GM23338 (cell line): ENCODE measurements at regions not wholly inside any gene's neighbourhood (a gene's known extent, or its start where the extent isn't known, plus 50 kb on each side); places are given as distances from the start of the nearest gene placed in this dataset.

Experiments used
- ATAC-seq: fragments of 200-7000 bp; cut with Tn5 transposase; 3 replicates; pipeline ENCODE4 v1.9.1; 2020
- DNase-seq: peaks from one replicate; pipeline ENCODE4 v3.0.0-alpha.2; 2015; ENCODE audit warnings: low spot score
- H2AFZ ChIP-seq: fragments of 200-600 bp; sonication (generic); 2 replicates; pipeline ENCODE4 v1.8.0; 2016; ENCODE audit warnings: antibody characterized with exemption, mild to moderate bottlenecking, moderate library complexity
- H3F3A ChIP-seq: fragments of 200-600 bp; sonication (generic); replicated peaks from 2 replicates; pipeline ENCODE4 v1.8.0; 2017; ENCODE audit warnings: antibody characterized with exemption, mixed run types, low read depth
- H3K27ac ChIP-seq: fragments of 200-600 bp; sonication (generic); 2 replicates; pipeline ENCODE4 v1.6.1; 2016; ENCODE audit warnings: low read depth
- H3K27me3 ChIP-seq: fragments of 200-600 bp; sonication (generic); 2 replicates; pipeline ENCODE4 v1.8.0; 2016; ENCODE audit warnings: mild to moderate bottlenecking, mixed run types, moderate library complexity; ENCODE audit not compliant: insufficient read depth
- H3K36me3 ChIP-seq: fragments of 200-600 bp; sonication (generic); 2 replicates; pipeline ENCODE4 v1.8.0; 2016; ENCODE audit warnings: mild to moderate bottlenecking; ENCODE audit not compliant: insufficient read depth
- H3K4me1 ChIP-seq: fragments of 200-600 bp; sonication (generic); 2 replicates; pipeline ENCODE4 v1.8.0; 2016; ENCODE audit warnings: mild to moderate bottlenecking, moderate library complexity; ENCODE audit not compliant: insufficient read depth
- H3K4me2 ChIP-seq: fragments of 200-600 bp; sonication (generic); 2 replicates; pipeline ENCODE4 v1.7.1; 2017; ENCODE audit warnings: mixed run types
- H3K4me3 ChIP-seq: fragments of 200-600 bp; sonication (generic); 2 replicates; pipeline ENCODE4 v1.6.1; 2016; ENCODE audit warnings: mixed run types
- H3K79me2 ChIP-seq: fragments of 200-600 bp; sonication (generic); replicated peaks from 2 replicates; pipeline ENCODE4 v1.8.0; 2017; ENCODE audit warnings: mild to moderate bottlenecking; ENCODE audit not compliant: insufficient read depth
- H3K9me2 ChIP-seq: fragments of 200-600 bp; sonication (generic); 2 replicates; pipeline ENCODE4 v1.8.0; 2017; ENCODE audit not compliant: insufficient read depth
- H4K20me1 ChIP-seq: fragments of 200-600 bp; sonication (generic); replicated peaks from 2 replicates; pipeline ENCODE4 v1.8.0; 2017; ENCODE audit warnings: mild to moderate bottlenecking; ENCODE audit not compliant: insufficient read depth
- H3K27ac Mint-ChIP-seq: 2 replicates; pipeline ENCODE4 v1.8.0; 2020; ENCODE audit warnings: inconsistent platforms, mild to moderate bottlenecking, moderate library complexity, mixed read lengths
- H3K27me3 Mint-ChIP-seq: 3 replicates; pipeline ENCODE4 v1.8.0; 2022; ENCODE audit warnings: low read depth, mild to moderate bottlenecking, moderate library complexity, mixed read lengths, inconsistent platforms; ENCODE audit not compliant: insufficient read depth, poor library complexity
- H3K36me3 Mint-ChIP-seq: 3 replicates; pipeline ENCODE4 v1.8.0; 2021; ENCODE audit warnings: low read depth, mild to moderate bottlenecking, inconsistent platforms, moderate library complexity, mixed read lengths
- H3K4me1 Mint-ChIP-seq: 3 replicates; pipeline ENCODE4 v1.8.0; 2020; ENCODE audit warnings: mild to moderate bottlenecking, inconsistent platforms, mixed read lengths
- H3K4me3 Mint-ChIP-seq: 3 replicates; pipeline ENCODE4 v1.8.0; 2021; ENCODE audit warnings: moderate library complexity, mild to moderate bottlenecking, inconsistent platforms, mixed read lengths
- H3K9me3 Mint-ChIP-seq: 3 replicates; pipeline ENCODE4 v1.8.0; 2020; ENCODE audit warnings: moderate library complexity, mild to moderate bottlenecking, inconsistent platforms, mixed read lengths
- CREB1 ChIP-seq: fragments of 250-450 bp; sonication (Bioruptor Pico); IDR thresholded peaks from 2 replicates; pipeline ENCODE4 v1.5.0; 2020; ENCODE audit warnings: low read depth, mild to moderate bottlenecking, moderate library complexity
- CTCF ChIP-seq, 2 experiments: fragments of 200-600 bp in 1 of 2; sonication (generic) in 1 of 2; conservative IDR thresholded peaks; 2 replicates each; pipeline versions ENCODE4 v1.5.1 to v1.6.1; 2016 to 2017; ENCODE audit warnings: antibody characterized with exemption in 2 of 2, low read depth in 2 of 2, mild to moderate bottlenecking in 2 of 2, moderate library complexity in 1 of 2
- EZH2 ChIP-seq: fragments of 200-600 bp; sonication (generic); IDR thresholded peaks from one replicate; pipeline ENCODE4 v1.8.0; 2017; ENCODE audit warnings: antibody characterized with exemption, mild to moderate bottlenecking, low read depth; ENCODE audit not compliant: unreplicated experiment
- EZH2phosphoT487 ChIP-seq: fragments of 200-600 bp; sonication (generic); IDR thresholded peaks from one replicate; pipeline ENCODE4 v1.8.1; 2018; ENCODE audit warnings: antibody characterized with exemption; ENCODE audit not compliant: unreplicated experiment
- JUNB ChIP-seq: IDR thresholded peaks from one replicate; pipeline ENCODE4 v1.6.1; 2016; ENCODE audit warnings: antibody characterized with exemption; ENCODE audit not compliant: unreplicated experiment
- NANOG ChIP-seq: IDR thresholded peaks from 2 replicates; pipeline ENCODE4 v1.6.1; 2016; ENCODE audit warnings: antibody characterized with exemption, borderline replicate concordance
- POLR2AphosphoS5 ChIP-seq: IDR thresholded peaks from 2 replicates; pipeline ENCODE4 v1.6.1; 2016; ENCODE audit warnings: antibody characterized with exemption, low read depth
- REST ChIP-seq: IDR thresholded peaks from one replicate; pipeline ENCODE4 v1.6.1; 2018; ENCODE audit warnings: antibody characterized with exemption; ENCODE audit not compliant: unreplicated experiment
- STAT1 ChIP-seq: IDR thresholded peaks from one replicate; pipeline ENCODE4 v1.6.1; 2016; ENCODE audit warnings: antibody characterized with exemption; ENCODE audit not compliant: unreplicated experiment
- ZNF114 ChIP-seq: fragments of 250-450 bp; sonication (Bioruptor Pico); IDR thresholded peaks from 2 replicates; pipeline ENCODE4 v1.5.0; 2020; ENCODE audit warnings: mild to moderate bottlenecking, moderate library complexity
- ZNF331 ChIP-seq: fragments of 250-450 bp; sonication (Bioruptor Pico); IDR thresholded peaks from 2 replicates; pipeline ENCODE4 v1.5.0; 2020; ENCODE audit warnings: low read depth, mild to moderate bottlenecking, moderate library complexity
- ZNF462 ChIP-seq: fragments of 250-450 bp; sonication (Bioruptor Pico); IDR thresholded peaks from 2 replicates; pipeline ENCODE4 v1.5.0; 2020; ENCODE audit warnings: mild to moderate bottlenecking, moderate library complexity
- TF ChIP-seq, protein P1 (sequence below): IDR thresholded peaks from 2 replicates; pipeline ENCODE4 v1.6.1; 2016; ENCODE audit warnings: antibody characterized with exemption

DNA sequence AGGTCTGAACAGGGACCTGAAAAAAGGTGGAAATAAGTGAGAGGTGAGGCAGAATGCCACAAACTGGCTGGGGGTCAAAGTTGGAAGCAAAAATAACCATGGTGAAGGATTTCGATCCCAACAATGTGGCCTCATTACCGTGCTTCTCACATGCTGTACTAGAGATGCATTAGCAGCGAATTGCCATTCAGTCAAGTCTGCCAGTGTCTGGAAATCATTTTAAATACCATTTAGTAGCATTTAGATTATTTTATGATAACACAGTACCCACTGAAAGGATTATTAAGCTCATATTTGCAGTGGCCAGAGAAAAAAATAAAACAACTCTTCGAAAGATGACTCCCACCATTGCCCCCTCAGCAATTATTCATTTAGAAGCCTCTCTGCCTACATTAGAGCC, 294.6 kb upstream of the SLC24A2 start:
- Histone ChIP-seq H4K20me1 (no peaks in the 10 kb centered on the region), H3K9me2 (no peaks in the 10 kb centered on the region), H3K36me3 (no peaks in the 10 kb centered on the region), H3K4me1 (no peaks in the 10 kb centered on the region), H2AFZ (peak overlapping the region; percentile 23; the same call in 1 of the 2 replicates), H3K4me2 (no peak overlapping the region), H3F3A (no peaks in the 10 kb centered on the region), H3K79me2 (no peaks in the 10 kb centered on the region), H3K27ac (no peak overlapping the region), H3K4me3 (no peak overlapping the region), H3K27me3 (no peaks in the 10 kb centered on the region)
- no peaks in the 10 kb centered on the region for H3K27me3 Mint-ChIP-seq
- TF ChIP-seq STAT1 (no peak), EZH2 (no peak), POLR2AphosphoS5 (no peak), ZNF462 (no peak), ZNF331 (CRISPR knock-in tag) (no peak), ZNF114 (CRISPR knock-in tag) (no peak), JUNB (no peak), CTCF (conservative IDR thresholded peaks at IDR 0.05; ENCODE audit: low read depth in 2 of 2) (no peak), NANOG (no peak), CREB1 (CRISPR knock-in tag) (no peak), EZH2phosphoT487 (no peak), REST (no peak)
- TF ChIP-seq, protein P1, sequence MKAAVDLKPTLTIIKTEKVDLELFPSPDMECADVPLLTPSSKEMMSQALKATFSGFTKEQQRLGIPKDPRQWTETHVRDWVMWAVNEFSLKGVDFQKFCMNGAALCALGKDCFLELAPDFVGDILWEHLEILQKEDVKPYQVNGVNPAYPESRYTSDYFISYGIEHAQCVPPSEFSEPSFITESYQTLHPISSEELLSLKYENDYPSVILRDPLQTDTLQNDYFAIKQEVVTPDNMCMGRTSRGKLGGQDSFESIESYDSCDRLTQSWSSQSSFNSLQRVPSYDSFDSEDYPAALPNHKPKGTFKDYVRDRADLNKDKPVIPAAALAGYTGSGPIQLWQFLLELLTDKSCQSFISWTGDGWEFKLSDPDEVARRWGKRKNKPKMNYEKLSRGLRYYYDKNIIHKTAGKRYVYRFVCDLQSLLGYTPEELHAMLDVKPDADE = no peak
- no peaks in the 10 kb centered on the region for H3K36me3 Mint-ChIP-seq
- DNase-seq = no peak
- no peak overlapping the region for H3K4me3 Mint-ChIP-seq
- no peak overlapping the region for H3K27ac Mint-ChIP-seq
- no peaks in the 10 kb centered on the region; the same call in 1 of the 3 replicates for H3K9me3 Mint-ChIP-seq
- ATAC-seq = no peak
- peaks cover 2% of the 10 kb centered on the region; the same call in 1 of the 3 replicates for H3K4me1 Mint-ChIP-seq
